Mucosa of descending colon (tissue), 3 donors: ENCODE measurements at regions not wholly inside any gene's neighbourhood (a gene's known extent, or its start where the extent isn't known, plus 50 kb on each side); places are given as distances from the start of the nearest gene placed in this dataset.
"Not testable (repeated sequence)": the region's sequence is repeated elsewhere in the genome, so short reads cannot be mapped to it uniquely, and the experiment has no call there.

Experiments used
- ATAC-seq: fragments of 200-7000 bp; cut with Tn5 transposase; one replicate; pipeline ENCODE4 v1.9.1; 2020; ENCODE audit warnings: mild to moderate bottlenecking, moderate library complexity
- DNase-seq, 3 donors: peaks; one replicate each; pipeline ENCODE4 v3.0.0-alpha.2; 2020
- H3K36me3 ChIP-seq: fragments of 200-600 bp; one replicate; pipeline ENCODE4 v1.8.0; 2021; ENCODE audit warnings: low read depth, mild to moderate bottlenecking
- H3K4me1 ChIP-seq: fragments of 200-600 bp; one replicate; pipeline ENCODE4 v1.8.0; 2021; ENCODE audit warnings: low read depth, mild to moderate bottlenecking
- H3K4me3 ChIP-seq: fragments of 200-600 bp; one replicate; pipeline ENCODE4 v1.8.0; 2021; ENCODE audit warnings: mild to moderate bottlenecking
- H3K9me3 ChIP-seq: fragments of 200-600 bp; one replicate; pipeline ENCODE4 v1.8.0; 2021; ENCODE audit warnings: mild to moderate bottlenecking
- intact Hi-C, 2 donors: fragments of 100-400 bp; cut with DNase I in 1 of 2; cut with micrococcal nuclease in 1 of 2; formaldehyde crosslinking; loops; one replicate each; pipeline versions ENCODE4 v1.11.0 to v1.11.1; 2022; cut with DNase I, micrococcal nuclease
- TF ChIP-seq, protein P1 (sequence below): fragments of 200-600 bp; IDR thresholded peaks from one replicate; pipeline ENCODE4 v1.8.0; 2022; ENCODE audit warnings: antibody characterized with exemption, mild to moderate bottlenecking
- donor health status: DM: no; HTN: no; CAD: no; lungs with moderate emphysema.
- donor health status: DM: no; HTN: no; CAD: no.
- donor health status: DM: no; HTN: yes; CAD: no.

DNA sequence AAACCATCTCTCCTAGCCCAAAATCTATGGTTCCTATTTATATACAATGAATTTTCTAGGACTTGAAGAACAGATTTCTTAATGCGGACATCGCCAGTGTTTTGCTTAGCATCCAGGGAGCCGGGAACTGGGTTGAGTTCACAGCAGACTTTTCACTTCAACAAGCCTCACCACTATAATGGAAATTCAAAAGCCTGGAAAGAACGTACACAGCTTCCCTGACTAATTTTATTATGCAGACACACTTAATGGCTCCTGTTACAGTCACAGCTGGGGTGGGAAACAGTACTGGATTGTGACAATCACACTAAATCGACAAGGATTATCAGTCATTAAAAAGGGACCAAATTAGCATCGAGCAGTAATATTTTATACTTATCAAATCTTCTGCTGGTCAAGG lies 129.2 kb upstream of the BNIP2 start:
- intact Hi-C loops = no loop called here
- H3K4me1 ChIP-seq = no peaks in the 10 kb centered on the region
- TF ChIP-seq, protein P1, sequence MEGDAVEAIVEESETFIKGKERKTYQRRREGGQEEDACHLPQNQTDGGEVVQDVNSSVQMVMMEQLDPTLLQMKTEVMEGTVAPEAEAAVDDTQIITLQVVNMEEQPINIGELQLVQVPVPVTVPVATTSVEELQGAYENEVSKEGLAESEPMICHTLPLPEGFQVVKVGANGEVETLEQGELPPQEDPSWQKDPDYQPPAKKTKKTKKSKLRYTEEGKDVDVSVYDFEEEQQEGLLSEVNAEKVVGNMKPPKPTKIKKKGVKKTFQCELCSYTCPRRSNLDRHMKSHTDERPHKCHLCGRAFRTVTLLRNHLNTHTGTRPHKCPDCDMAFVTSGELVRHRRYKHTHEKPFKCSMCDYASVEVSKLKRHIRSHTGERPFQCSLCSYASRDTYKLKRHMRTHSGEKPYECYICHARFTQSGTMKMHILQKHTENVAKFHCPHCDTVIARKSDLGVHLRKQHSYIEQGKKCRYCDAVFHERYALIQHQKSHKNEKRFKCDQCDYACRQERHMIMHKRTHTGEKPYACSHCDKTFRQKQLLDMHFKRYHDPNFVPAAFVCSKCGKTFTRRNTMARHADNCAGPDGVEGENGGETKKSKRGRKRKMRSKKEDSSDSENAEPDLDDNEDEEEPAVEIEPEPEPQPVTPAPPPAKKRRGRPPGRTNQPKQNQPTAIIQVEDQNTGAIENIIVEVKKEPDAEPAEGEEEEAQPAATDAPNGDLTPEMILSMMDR = no peak
- ATAC-seq (no peak), DNase-seq (no peak)
- no peaks in the 10 kb centered on the region for H3K36me3 ChIP-seq
- H3K9me3 ChIP-seq = no peaks in the 10 kb centered on the region
- H3K4me3 ChIP-seq = no peak overlapping the region

DNA sequence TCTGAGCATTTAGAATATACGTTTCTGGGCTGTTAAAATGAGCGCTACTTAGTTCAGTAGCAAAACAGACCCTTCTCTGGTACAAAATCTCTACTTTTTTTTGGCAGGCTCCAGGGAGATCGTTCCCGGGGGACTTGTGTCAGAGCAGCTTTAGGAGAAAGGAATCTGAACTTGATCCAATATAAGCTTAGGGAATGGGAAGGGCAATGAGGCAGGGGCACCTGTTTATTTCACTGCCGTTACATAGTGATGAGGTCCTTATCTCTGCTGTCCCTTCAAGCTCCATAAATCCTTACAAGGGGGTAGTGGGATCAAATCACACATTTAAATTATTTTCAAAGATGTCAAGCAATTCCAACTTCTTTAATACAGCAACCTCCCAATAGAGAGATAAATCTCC lies 128.7 kb upstream of the BNIP2 start:
- Histone ChIP-seq H3K4me3 (no peak overlapping the region), H3K36me3 (no peaks in the 10 kb centered on the region), H3K4me1 (no peaks in the 10 kb centered on the region), H3K9me3 (no peaks in the 10 kb centered on the region)
- intact Hi-C loops = no loop called here
- TF ChIP-seq, protein P1 = no peak
- no peak for DNase-seq
- ATAC-seq = no peak

DNA sequence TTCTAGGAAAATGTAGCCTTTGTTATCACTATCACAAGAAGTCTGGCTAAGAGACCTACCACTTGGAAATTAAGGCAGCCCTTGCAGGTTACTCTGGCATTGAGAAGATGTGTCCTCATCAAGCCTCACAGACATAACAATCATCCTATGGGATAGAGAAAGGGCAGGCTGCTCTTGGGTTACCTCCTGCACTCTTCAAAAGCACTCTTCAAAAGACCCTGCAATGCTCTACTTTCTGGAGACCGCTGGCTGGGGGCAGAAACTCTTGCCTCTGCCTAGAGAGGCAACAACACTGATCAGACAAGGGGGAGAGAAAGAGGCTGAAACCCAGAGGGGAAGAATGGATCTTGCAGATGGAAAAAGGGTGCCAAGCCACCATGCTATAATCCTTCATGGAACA lies 127.9 kb upstream of the BNIP2 start:
- TF ChIP-seq, protein P1 = no peak
- H3K9me3 ChIP-seq = no peaks in the 10 kb centered on the region
- H3K4me3 ChIP-seq = no peak overlapping the region
- DNase-seq = no peak
- intact Hi-C loops = no loop called here
- H3K4me1 ChIP-seq = no peaks in the 10 kb centered on the region
- H3K36me3 ChIP-seq = no peaks in the 10 kb centered on the region
- ATAC-seq = no peak

DNA sequence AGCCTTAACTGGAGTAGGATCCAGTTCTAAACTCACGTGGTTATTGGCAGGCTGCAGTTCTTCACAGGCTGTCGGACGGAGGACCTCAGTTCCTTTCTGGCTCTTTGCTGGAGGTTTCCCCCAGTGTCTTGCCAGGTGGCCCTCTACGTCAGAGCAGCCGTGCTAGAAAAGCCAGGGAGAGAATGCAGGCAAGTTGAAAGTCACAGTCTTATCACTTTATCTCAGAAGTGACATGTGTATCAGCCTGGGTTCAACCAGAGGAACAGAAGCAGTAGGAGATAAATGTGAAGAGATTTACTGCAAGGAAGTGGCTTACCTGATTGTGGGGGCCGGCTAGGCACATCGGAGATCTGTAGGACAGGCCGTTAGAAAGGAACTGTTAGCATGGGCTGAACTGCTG lies 125.3 kb upstream of the BNIP2 start:
- DNase-seq (no peak), ATAC-seq (no peak)
- Histone ChIP-seq H3K36me3 (no peaks in the 10 kb centered on the region), H3K4me3 (no peak overlapping the region), H3K4me1 (no peaks in the 10 kb centered on the region), H3K9me3 (no peaks in the 10 kb centered on the region)
- intact Hi-C loops = no loop called here
- TF ChIP-seq, protein P1 = no peak

DNA sequence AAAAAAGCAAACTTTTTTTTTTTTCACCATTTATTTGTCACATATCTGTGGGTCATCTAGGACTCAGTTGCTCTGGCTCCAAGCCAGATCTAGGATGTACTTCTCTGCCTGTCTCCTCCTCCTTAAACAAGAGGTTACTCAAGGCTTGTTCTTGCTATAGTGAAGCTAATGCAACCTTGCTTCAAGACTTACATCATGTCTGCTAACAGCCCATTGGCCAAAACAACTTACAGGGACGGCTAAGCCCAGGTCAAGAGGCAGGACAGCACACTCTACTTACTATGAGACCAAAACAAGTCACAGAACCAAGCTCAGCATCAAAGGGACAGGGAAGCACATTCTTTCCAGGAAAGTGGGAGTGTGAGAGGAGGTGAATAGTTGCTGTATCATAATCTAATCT lies 123.8 kb upstream of the BNIP2 start:
- no peaks in the 10 kb centered on the region for H3K36me3 ChIP-seq
- no peaks in the 10 kb centered on the region for H3K4me1 ChIP-seq
- no peaks in the 10 kb centered on the region for H3K9me3 ChIP-seq
- no peak for DNase-seq
- H3K4me3 ChIP-seq = no peak overlapping the region
- ATAC-seq = no peak
- TF ChIP-seq, protein P1 = no peak
- intact Hi-C loops = no loop called here

DNA sequence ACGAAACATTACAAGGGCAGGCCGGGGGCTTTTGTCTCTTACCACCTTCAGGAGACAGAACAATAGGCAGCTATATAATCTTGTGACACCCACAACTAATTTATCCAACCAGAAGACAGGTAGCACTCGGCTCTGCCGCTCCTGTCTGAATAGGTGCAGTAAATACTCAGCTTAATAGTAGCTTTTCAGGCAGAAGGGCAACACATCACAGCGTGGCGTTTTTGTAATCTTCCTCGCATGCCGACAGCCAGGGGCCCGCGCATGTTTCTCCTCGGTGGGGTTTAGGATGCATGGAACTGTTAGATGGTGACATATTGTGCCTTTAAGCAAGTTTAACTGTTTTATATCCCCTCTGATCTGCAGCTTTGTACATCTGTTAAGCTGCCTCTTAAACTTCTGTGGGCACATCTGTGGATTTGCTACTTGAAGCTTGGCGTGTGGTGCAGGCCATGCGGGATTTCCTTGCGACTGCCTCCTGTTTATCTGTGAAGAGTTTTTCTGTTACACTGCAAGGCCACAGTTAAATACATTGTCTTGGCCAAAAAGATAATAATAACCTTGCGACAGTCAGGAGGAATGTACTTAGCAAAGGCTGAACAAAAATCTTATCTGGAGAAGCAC lies 123.2 kb upstream of the BNIP2 start:
- intact Hi-C loops = no loop called here
- no peak for ATAC-seq
- TF ChIP-seq, protein P1 = no peak

DNA sequence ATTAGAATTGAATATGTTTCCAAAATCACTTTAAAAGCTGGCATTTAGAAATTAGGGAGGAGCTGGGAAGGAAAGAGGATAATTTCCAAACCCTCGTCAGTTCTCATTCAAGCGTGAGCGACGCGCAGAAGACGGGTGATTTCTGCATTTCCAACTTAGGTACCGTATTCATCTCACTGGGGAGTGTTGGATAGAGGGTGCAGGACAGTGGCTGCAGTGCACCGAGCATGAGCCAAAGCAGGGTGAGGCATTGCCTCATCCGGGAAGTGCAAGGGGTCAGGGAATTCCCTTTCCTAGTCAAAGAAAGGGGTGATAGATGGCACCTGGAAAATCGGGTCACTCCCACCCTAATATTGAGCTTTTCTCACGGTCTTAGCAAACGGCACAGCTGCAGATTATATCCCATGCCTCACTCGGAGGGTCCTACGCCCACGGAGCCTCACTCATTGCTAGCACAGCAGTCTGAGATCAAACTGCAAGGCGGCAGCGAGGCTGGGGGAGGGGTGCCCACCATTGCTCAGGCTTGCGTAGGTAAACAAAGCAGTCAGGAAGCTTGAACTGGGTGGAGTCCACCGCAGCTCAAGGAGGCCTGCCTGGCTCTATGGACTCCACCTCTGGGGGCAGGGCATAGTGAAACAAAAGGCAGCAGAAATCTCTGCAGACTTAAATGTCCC lies 114.3 kb upstream of the BNIP2 start:
- H3K4me3 ChIP-seq, ATAC-seq, H3K36me3 ChIP-seq, H3K9me3 ChIP-seq, intact Hi-C loops, H3K4me1 ChIP-seq: not testable (repeated sequence)
- peak; percentile 40 to 73 (median 51) for DNase-seq

More for the DNA sequence above, 123.2 kb upstream of the BNIP2 start:
- no peak overlapping the region for H3K4me3 ChIP-seq
- no peak for DNase-seq
- no peaks in the 10 kb centered on the region for H3K36me3 ChIP-seq
- H3K9me3 ChIP-seq = no peaks in the 10 kb centered on the region
- H3K4me1 ChIP-seq = no peaks in the 10 kb centered on the region
